ENCODE measurements at regions not wholly inside any gene's neighbourhood (a gene's known extent, or its start where the extent isn't known, plus 50 kb on each side); places are given as distances from the start of the nearest gene placed in this dataset.

DNA sequence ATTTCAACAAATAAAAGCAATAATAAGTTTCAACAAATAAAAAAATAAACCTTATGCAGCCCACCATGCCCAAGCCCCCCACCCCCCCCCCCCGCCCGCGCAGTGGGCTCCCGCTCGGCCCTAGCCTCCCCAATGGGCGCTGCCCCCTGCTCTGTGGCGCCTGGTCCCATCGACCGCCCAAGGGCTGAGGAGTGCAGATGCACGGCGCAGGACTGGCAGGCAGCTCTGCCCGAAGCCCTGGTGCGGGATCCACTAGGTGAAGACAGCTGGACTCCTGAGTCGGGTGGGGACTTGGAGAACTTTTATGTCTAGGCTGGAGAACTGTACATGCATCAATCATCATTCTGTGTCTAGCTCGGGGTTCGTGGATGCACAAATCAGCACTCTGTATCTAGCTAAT lies 779.6 kb downstream of the DACH1 start:
- Histone ChIP-seq H3K27me3 (ENCODE audit: low read length) (no peaks in the 10 kb centered on the region), H3K27ac (ENCODE audit: low read length) (no peak overlapping the region)

DNA sequence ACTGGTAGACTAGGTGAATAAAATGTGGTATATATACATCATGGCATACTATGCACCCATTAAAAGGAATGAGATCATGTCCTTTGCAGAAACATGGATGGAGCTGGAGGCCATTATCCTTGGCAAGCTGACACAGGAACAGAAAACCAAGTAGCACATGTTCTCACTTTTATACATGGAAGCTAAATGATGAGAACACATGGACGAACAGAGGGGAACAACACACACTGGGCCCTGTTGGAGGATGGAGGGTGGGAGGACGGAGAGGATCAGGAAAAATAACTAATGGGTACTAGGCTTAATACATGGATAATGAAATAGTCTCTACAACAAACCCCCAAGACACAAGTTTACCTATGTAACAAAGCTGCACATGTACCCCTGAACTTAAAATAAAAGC lies 780.0 kb downstream of the DACH1 start:
- Histone ChIP-seq H3K4me1 (ENCODE audit: low read length) (no peaks in the 10 kb centered on the region), H3K27ac (ENCODE audit: low read length) (no peak overlapping the region), H3K79me2 (ENCODE audit: low read length) (no peaks in the 10 kb centered on the region), H3K27me3 (ENCODE audit: low read length) (no peaks in the 10 kb centered on the region), H2AFZ (ENCODE audit: low read length) (no peak overlapping the region), H3K9me2 (replicated peaks; ENCODE audit: insufficient read depth, low read length) (no peaks in the 10 kb centered on the region), H3K4me2 (ENCODE audit: low read depth, low read length, poor library complexity, severe bottlenecking) (no peak overlapping the region), H3K9ac (ENCODE audit: low read length) (no peak overlapping the region), H3K36me3 (ENCODE audit: insufficient read depth, low read length) (no peaks in the 10 kb centered on the region), H3K4me3 (ENCODE audit: low read length) (no peak overlapping the region), H4K20me1 (ENCODE audit: insufficient read depth, low read depth, low read length) (no peaks in the 10 kb centered on the region), H3K9me3 (ENCODE audit: low read length) (peaks cover 14% of the 10 kb centered on the region; the same call in 1 of the 2 replicates)
- no peak for DNase-seq

More for the DNA sequence above, 779.6 kb downstream of the DACH1 start:
- Histone ChIP-seq H3K36me3 (ENCODE audit: insufficient read depth, low read length) (no peaks in the 10 kb centered on the region), H3K9me3 (ENCODE audit: low read length) (peaks cover 14% of the 10 kb centered on the region; the same call in 1 of the 2 replicates), H2AFZ (ENCODE audit: low read length) (no peak overlapping the region), H3K79me2 (ENCODE audit: low read length) (no peaks in the 10 kb centered on the region), H3K4me2 (ENCODE audit: low read depth, low read length, poor library complexity, severe bottlenecking) (no peak overlapping the region), H3K4me1 (ENCODE audit: low read length) (no peaks in the 10 kb centered on the region), H3K4me3 (ENCODE audit: low read length) (no peak overlapping the region), H3K9ac (ENCODE audit: low read length) (no peak overlapping the region), H4K20me1 (ENCODE audit: insufficient read depth, low read depth, low read length) (no peaks in the 10 kb centered on the region), H3K9me2 (replicated peaks; ENCODE audit: insufficient read depth, low read length) (no peaks in the 10 kb centered on the region)
- DNase-seq, result no peak

DNA sequence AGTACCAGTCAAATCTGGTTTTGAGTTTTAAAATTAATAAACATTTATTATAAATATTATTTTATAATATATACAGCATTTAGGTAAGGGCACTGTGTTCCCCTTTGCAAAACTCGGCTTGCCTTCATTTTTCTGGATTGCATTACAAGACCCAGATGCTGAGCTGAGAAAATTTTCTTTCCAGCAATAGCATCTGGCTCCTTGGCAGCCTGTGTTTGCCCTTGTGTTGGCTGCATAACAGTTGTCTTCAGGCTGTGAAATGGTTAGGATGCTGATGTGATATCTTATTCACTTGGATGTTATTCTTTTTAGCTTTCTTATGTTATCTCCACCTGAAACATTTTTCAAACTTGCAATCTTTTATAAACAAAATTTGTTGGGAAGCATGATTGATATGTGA lies 784.4 kb downstream of the DACH1 start:
- H3K9me3 ChIP-seq (ENCODE audit: low read length), result peaks cover 9% of the 10 kb centered on the region; the same call in 1 of the 2 replicates
- no peak overlapping the region for H3K9ac ChIP-seq (ENCODE audit: low read length)
- no peaks in the 10 kb centered on the region for H3K36me3 ChIP-seq (ENCODE audit: insufficient read depth, low read length)
- H2AFZ ChIP-seq (ENCODE audit: low read length), result no peak overlapping the region
- no peak for DNase-seq
- no peaks in the 10 kb centered on the region for H4K20me1 ChIP-seq (ENCODE audit: insufficient read depth, low read depth, low read length)
- H3K4me1 ChIP-seq (ENCODE audit: low read length), result no peaks in the 10 kb centered on the region
- H3K9me2 ChIP-seq (replicated peaks; ENCODE audit: insufficient read depth, low read length), result no peaks in the 10 kb centered on the region
- no peak overlapping the region for H3K27ac ChIP-seq (ENCODE audit: low read length)
- no peaks in the 10 kb centered on the region for H3K79me2 ChIP-seq (ENCODE audit: low read length)
- no peak overlapping the region for H3K4me3 ChIP-seq (ENCODE audit: low read length)
- H3K4me2 ChIP-seq (ENCODE audit: low read depth, low read length, poor library complexity, severe bottlenecking), result no peak overlapping the region
- H3K27me3 ChIP-seq (ENCODE audit: low read length), result no peaks in the 10 kb centered on the region

- Histone ChIP-seq H3K9me3 (ENCODE audit: low read length) (peaks cover 7% of the 10 kb centered on the region; the same call in 1 of the 2 replicates), H3K79me2 (ENCODE audit: low read length) (no peaks in the 10 kb centered on the region), H3K4me2 (ENCODE audit: low read depth, low read length, poor library complexity, severe bottlenecking) (no peak overlapping the region), H2AFZ (ENCODE audit: low read length) (no peak overlapping the region), H3K4me3 (ENCODE audit: low read length) (no peak overlapping the region), H3K27me3 (ENCODE audit: low read length) (no peaks in the 10 kb centered on the region), H3K4me1 (ENCODE audit: low read length) (no peaks in the 10 kb centered on the region), H3K27ac (ENCODE audit: low read length) (no peak overlapping the region), H3K9me2 (replicated peaks; ENCODE audit: insufficient read depth, low read length) (no peaks in the 10 kb centered on the region), H4K20me1 (ENCODE audit: insufficient read depth, low read depth, low read length) (no peaks in the 10 kb centered on the region), H3K9ac (ENCODE audit: low read length) (no peak overlapping the region), H3K36me3 (ENCODE audit: insufficient read depth, low read length) (no peaks in the 10 kb centered on the region)
- no peak for DNase-seq
These were observed 787.4 kb downstream of the DACH1 start for GRCh38 chr13:71079638-71080037.

GRCh38 chr13:71068041-71068440 lies 799.0 kb downstream of the DACH1 start:
- Histone ChIP-seq H3K4me2 (ENCODE audit: low read depth, low read length, poor library complexity, severe bottlenecking) (no peak overlapping the region), H3K9me2 (replicated peaks; ENCODE audit: insufficient read depth, low read length) (no peaks in the 10 kb centered on the region), H3K79me2 (ENCODE audit: low read length) (no peaks in the 10 kb centered on the region), H3K4me3 (ENCODE audit: low read length) (no peak overlapping the region), H3K27ac (ENCODE audit: low read length) (no peak overlapping the region), H3K27me3 (ENCODE audit: low read length) (no peaks in the 10 kb centered on the region), H3K36me3 (ENCODE audit: insufficient read depth, low read length) (no peaks in the 10 kb centered on the region), H3K9me3 (ENCODE audit: low read length) (peaks cover 24% of the 10 kb centered on the region), H3K9ac (ENCODE audit: low read length) (no peak overlapping the region), H3K4me1 (ENCODE audit: low read length) (no peaks in the 10 kb centered on the region), H4K20me1 (ENCODE audit: insufficient read depth, low read depth, low read length) (no peaks in the 10 kb centered on the region), H2AFZ (ENCODE audit: low read length) (no peak overlapping the region)
- DNase-seq, result no peak

GRCh38 chr13:71067165-71067815 lies 799.7 kb downstream of the DACH1 start:
- Histone ChIP-seq H3K36me3 (ENCODE audit: insufficient read depth, low read length) (no peaks in the 10 kb centered on the region), H3K9me2 (replicated peaks; ENCODE audit: insufficient read depth, low read length) (no peaks in the 10 kb centered on the region), H3K79me2 (ENCODE audit: low read length) (no peaks in the 10 kb centered on the region), H3K9ac (ENCODE audit: low read length) (no peak overlapping the region), H3K9me3 (ENCODE audit: low read length) (peaks cover 29% of the 10 kb centered on the region), H2AFZ (ENCODE audit: low read length) (no peak overlapping the region), H3K4me3 (ENCODE audit: low read length) (no peak overlapping the region), H3K4me1 (ENCODE audit: low read length) (no peaks in the 10 kb centered on the region), H3K27ac (ENCODE audit: low read length) (no peak overlapping the region), H4K20me1 (ENCODE audit: insufficient read depth, low read depth, low read length) (no peaks in the 10 kb centered on the region), H3K4me2 (ENCODE audit: low read depth, low read length, poor library complexity, severe bottlenecking) (no peak overlapping the region), H3K27me3 (ENCODE audit: low read length) (no peaks in the 10 kb centered on the region)
- DNase-seq, result no peak

DNA sequence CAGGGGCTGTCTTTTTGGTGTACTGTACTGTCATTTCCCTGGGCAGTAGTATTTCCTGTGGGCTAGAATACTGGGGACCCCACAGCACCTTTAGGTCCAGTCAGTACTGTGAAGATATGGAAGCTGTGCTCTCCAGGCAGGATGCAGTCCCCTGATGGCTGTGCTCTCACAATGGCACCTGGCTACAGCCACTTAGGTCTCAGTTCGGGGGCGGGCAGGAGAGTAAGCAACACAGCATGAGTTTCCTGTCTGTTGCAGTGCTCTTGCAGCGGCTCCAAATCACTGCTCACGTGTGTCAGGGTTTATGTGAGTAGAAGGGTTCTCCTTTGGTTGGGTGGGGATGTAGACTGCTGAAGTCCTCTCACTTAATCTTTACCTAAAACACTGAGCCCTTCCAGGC lies 810.4 kb downstream of the DACH1 start:
- H3K9me2 ChIP-seq (replicated peaks; ENCODE audit: insufficient read depth, low read length), result no peaks in the 10 kb centered on the region
- peaks cover 10% of the 10 kb centered on the region for H3K9me3 ChIP-seq (ENCODE audit: low read length)
- H3K4me3 ChIP-seq (ENCODE audit: low read length), result no peak overlapping the region
- H3K27ac ChIP-seq (ENCODE audit: low read length), result no peak overlapping the region
- no peak overlapping the region for H3K4me2 ChIP-seq (ENCODE audit: low read depth, low read length, poor library complexity, severe bottlenecking)
- H3K4me1 ChIP-seq (ENCODE audit: low read length), result no peaks in the 10 kb centered on the region
- H3K36me3 ChIP-seq (ENCODE audit: insufficient read depth, low read length), result no peaks in the 10 kb centered on the region
- no peaks in the 10 kb centered on the region for H3K79me2 ChIP-seq (ENCODE audit: low read length)
- no peak overlapping the region for H2AFZ ChIP-seq (ENCODE audit: low read length)
- no peak overlapping the region for H3K9ac ChIP-seq (ENCODE audit: low read length)
- no peak for DNase-seq
- no peaks in the 10 kb centered on the region for H4K20me1 ChIP-seq (ENCODE audit: insufficient read depth, low read depth, low read length)
- H3K27me3 ChIP-seq (ENCODE audit: low read length), result no peaks in the 10 kb centered on the region

GRCh38 chr13:71055644-71056043 lies 811.4 kb downstream of the DACH1 start:
- Histone ChIP-seq H3K79me2 (ENCODE audit: low read length) (no peaks in the 10 kb centered on the region), H4K20me1 (ENCODE audit: insufficient read depth, low read depth, low read length) (no peaks in the 10 kb centered on the region), H3K27ac (ENCODE audit: low read length) (no peak overlapping the region), H2AFZ (ENCODE audit: low read length) (no peak overlapping the region), H3K4me1 (ENCODE audit: low read length) (no peaks in the 10 kb centered on the region), H3K27me3 (ENCODE audit: low read length) (no peaks in the 10 kb centered on the region), H3K9me3 (ENCODE audit: low read length) (peaks cover 10% of the 10 kb centered on the region), H3K9ac (ENCODE audit: low read length) (no peak overlapping the region), H3K9me2 (replicated peaks; ENCODE audit: insufficient read depth, low read length) (no peaks in the 10 kb centered on the region), H3K4me3 (ENCODE audit: low read length) (no peak overlapping the region), H3K4me2 (ENCODE audit: low read depth, low read length, poor library complexity, severe bottlenecking) (no peak overlapping the region), H3K36me3 (ENCODE audit: insufficient read depth, low read length) (no peaks in the 10 kb centered on the region)
- no peak for DNase-seq

All from Karpas-422 (cell line).